Loucy (cell line): ENCODE measurements at regions not wholly inside any gene's neighbourhood (a gene's known extent, or its start where the extent isn't known, plus 50 kb on each side); places are given as distances from the start of the nearest gene placed in this dataset.
A peak's percentile ranks its signal among the peaks of the same experiment; 100 is the strongest.

Source experiments
- CTCF ChIP-seq: fragments of 200-600 bp; sonication (generic); conservative IDR thresholded peaks from 2 replicates; pipeline ENCODE4 v1.5.1; 2014; ENCODE audit warnings: mild to moderate bottlenecking, antibody characterized with exemption, low read length
- EZH2phosphoT487 ChIP-seq: fragments of 200-600 bp; IDR thresholded peaks from 2 replicates; pipeline ENCODE4 v1.6.1; 2018; ENCODE audit warnings: antibody characterized with exemption, mild to moderate bottlenecking, moderate library complexity, borderline replicate concordance

- TF ChIP-seq CTCF (peak; percentile 77), EZH2phosphoT487 (no peak)
Observed at GRCh38 chr7:132656846-132657776, 80.8 kb upstream of the PLXNA4 start.
